ENCODE measurements at regions not wholly inside any gene's neighbourhood (a gene's known extent, or its start where the extent isn't known, plus 50 kb on each side); places are given as distances from the start of the nearest gene placed in this dataset.

GRCh38 chr4:152090543-152090942, 329.7 kb upstream of the GATB start:
- Histone ChIP-seq H2AFZ (ENCODE audit: low read length) (no peak overlapping the region), H4K20me1 (ENCODE audit: insufficient read depth, low read length) (no peaks in the 10 kb centered on the region), H3K4me2 (ENCODE audit: low read length) (no peak overlapping the region), H3K4me1 (ENCODE audit: insufficient read depth, low read length, poor library complexity, severe bottlenecking) (no peaks in the 10 kb centered on the region), H3K9me2 (ENCODE audit: insufficient read depth, low read length) (no peaks in the 10 kb centered on the region), H3K9me3 (ENCODE audit: low read length) (no peaks in the 10 kb centered on the region), H3K27ac (ENCODE audit: low read depth, low read length, poor library complexity, severe bottlenecking) (no peak overlapping the region), H3K4me3 (ENCODE audit: low read depth, low read length, poor library complexity, severe bottlenecking) (no peak overlapping the region), H3K36me3 (ENCODE audit: insufficient read depth, low read length) (no peaks in the 10 kb centered on the region), H3K79me2 (ENCODE audit: insufficient read depth, low read depth, low read length) (no peaks in the 10 kb centered on the region)
- ChIA-PET POLR2A (interaction anchor here (0.8 kb wide), 1 partner anchor 9 kb away, joined by 3 read pairs; no protein-coding TSS in a partner anchor), CTCF (ENCODE audit: unreplicated experiment) (interaction anchor here (1.0 kb wide), 1 partner anchor 10 kb away, joined by 3 read pairs; no protein-coding TSS in a partner anchor)
- no TSS peak for BruUV-seq (replicated peaks)
- TF ChIP-seq CTCF (conservative IDR thresholded peaks at IDR 0.05; ENCODE audit: low read length): no peak
- no peak for TF ChIP-seq EZH2phosphoT487 (IDR thresholded peaks at IDR 0.05; ENCODE audit: borderline replicate concordance, low read depth, low read length)
- peak; percentile 20 for DNase-seq (ENCODE audit: low spot score)
- intact Hi-C loops (cut with micrococcal nuclease; ENCODE audit: unreplicated experiment): no loop called here

- H3K27ac ChIP-seq (ENCODE audit: low read depth, low read length, poor library complexity, severe bottlenecking): no peak overlapping the region
- no peak overlapping the region for H3K4me3 ChIP-seq (ENCODE audit: low read depth, low read length, poor library complexity, severe bottlenecking)
- no peak overlapping the region for H3K4me2 ChIP-seq (ENCODE audit: low read length)
- H3K36me3 ChIP-seq (ENCODE audit: insufficient read depth, low read length): no peaks in the 10 kb centered on the region
- no peaks in the 10 kb centered on the region for H3K4me1 ChIP-seq (ENCODE audit: insufficient read depth, low read length, poor library complexity, severe bottlenecking)
- H2AFZ ChIP-seq (ENCODE audit: low read length): no peak overlapping the region
- ChIA-PET CTCF (ENCODE audit: unreplicated experiment) (interaction anchor here (1.0 kb wide), 1 partner anchor 11 kb away, joined by 3 read pairs; no protein-coding TSS in a partner anchor), POLR2A (no interaction called here)
- no peaks in the 10 kb centered on the region for H3K79me2 ChIP-seq (ENCODE audit: insufficient read depth, low read depth, low read length)
- TF ChIP-seq CTCF (conservative IDR thresholded peaks at IDR 0.05; ENCODE audit: low read length) (no peak), EZH2phosphoT487 (IDR thresholded peaks at IDR 0.05; ENCODE audit: borderline replicate concordance, low read depth, low read length) (no peak)
- no peaks in the 10 kb centered on the region for H3K9me2 ChIP-seq (ENCODE audit: insufficient read depth, low read length)
- no peaks in the 10 kb centered on the region for H4K20me1 ChIP-seq (ENCODE audit: insufficient read depth, low read length)
- no peaks in the 10 kb centered on the region for H3K9me3 ChIP-seq (ENCODE audit: low read length)
- no peak for DNase-seq (ENCODE audit: low spot score)
- intact Hi-C loops (cut with micrococcal nuclease; ENCODE audit: unreplicated experiment): no loop called here
- BruUV-seq (replicated peaks): no TSS peak
These were observed 328.8 kb upstream of the GATB start for GRCh38 chr4:152089584-152089983.

- Histone ChIP-seq H3K27ac (ENCODE audit: low read depth, low read length, poor library complexity, severe bottlenecking) (no peak overlapping the region), H3K4me3 (ENCODE audit: low read depth, low read length, poor library complexity, severe bottlenecking) (no peak overlapping the region), H4K20me1 (ENCODE audit: insufficient read depth, low read length) (no peaks in the 10 kb centered on the region), H3K9me3 (ENCODE audit: low read length) (no peaks in the 10 kb centered on the region), H3K79me2 (ENCODE audit: insufficient read depth, low read depth, low read length) (no peaks in the 10 kb centered on the region), H3K36me3 (ENCODE audit: insufficient read depth, low read length) (no peaks in the 10 kb centered on the region), H2AFZ (ENCODE audit: low read length) (no peak overlapping the region), H3K4me1 (ENCODE audit: insufficient read depth, low read length, poor library complexity, severe bottlenecking) (no peaks in the 10 kb centered on the region), H3K9me2 (ENCODE audit: insufficient read depth, low read length) (no peaks in the 10 kb centered on the region), H3K4me2 (ENCODE audit: low read length) (no peak overlapping the region)
- POLR2A ChIA-PET: no interaction called here
- intact Hi-C loops (cut with micrococcal nuclease; ENCODE audit: unreplicated experiment): no loop called here
- no TSS peak for BruUV-seq (replicated peaks)
- CTCF ChIA-PET (ENCODE audit: unreplicated experiment): no interaction called here
- no peak for TF ChIP-seq EZH2phosphoT487 (IDR thresholded peaks at IDR 0.05; ENCODE audit: borderline replicate concordance, low read depth, low read length)
- TF ChIP-seq CTCF (conservative IDR thresholded peaks at IDR 0.05; ENCODE audit: low read length): no peak
- no peak for DNase-seq (ENCODE audit: low spot score)
These were observed 326.5 kb upstream of the GATB start for GRCh38 chr4:152087335-152087734.

All from OCI-LY7 (cell line).